HCT116 (cell line): ENCODE measurements at regions not wholly inside any gene's neighbourhood (a gene's known extent, or its start where the extent isn't known, plus 50 kb on each side); places are given as distances from the start of the nearest gene placed in this dataset.

Experiments
- CTCF ChIP-seq, 3 experiments: fragments of 200-600 bp in 1 of 3; sonication (generic) in 1 of 3; IDR thresholded peaks in 2 of 3; conservative IDR thresholded peaks in 1 of 3; 2 replicates each; pipeline ENCODE4 v1.5.1; 2012 to 2017; ENCODE audit warnings: low read depth in 2 of 3, low read length in 2 of 3, antibody characterized with exemption in 1 of 3, borderline replicate concordance in 1 of 3, control low read depth in 1 of 3, mild to moderate bottlenecking in 1 of 3, mixed read lengths in 1 of 3, mixed run types in 1 of 3, moderate library complexity in 1 of 3; ENCODE audit not compliant: insufficient read depth in 1 of 3
- EZH2phosphoT487 ChIP-seq: fragments of 200-600 bp; IDR thresholded peaks from 2 replicates; pipeline ENCODE4 v1.6.1; 2018; ENCODE audit warnings: antibody characterized with exemption, borderline replicate concordance
- MAX ChIP-seq: IDR thresholded peaks from 2 replicates; pipeline ENCODE4 v1.6.1; 2012
- POLR2A ChIP-seq: IDR thresholded peaks from 2 replicates; pipeline ENCODE4 v1.7.0; 2011; ENCODE audit warnings: borderline replicate concordance; ENCODE audit not compliant: insufficient read depth, insufficient read length; ENCODE audit errors: extremely low read depth
- SIN3A ChIP-seq: IDR thresholded peaks from 2 replicates; pipeline ENCODE4 v1.6.1; 2012; ENCODE audit warnings: low read depth
- SP1 ChIP-seq: IDR thresholded peaks from 2 replicates; pipeline ENCODE4 v1.6.1; 2012; ENCODE audit warnings: low read depth
- SRF ChIP-seq: IDR thresholded peaks from 2 replicates; pipeline ENCODE4 v1.6.1; 2012; ENCODE audit warnings: low read depth
- YY1 ChIP-seq: IDR thresholded peaks from 2 replicates; pipeline ENCODE4 v1.6.1; 2011; ENCODE audit warnings: low read length, low read depth, moderate library complexity, mild to moderate bottlenecking; ENCODE audit not compliant: insufficient replicate concordance; ENCODE audit errors: extremely low read depth
- ZFX ChIP-seq: fragments of 450-650 bp; IDR thresholded peaks from 2 replicates; pipeline ENCODE4 v1.6.1; 2017
- ZNF274 ChIP-seq: fragments of 200-500 bp; sonication (Bioruptor generic); IDR thresholded peaks from 2 replicates; pipeline ENCODE4 v1.6.1; 2014; ENCODE audit warnings: mild to moderate bottlenecking, low read depth, low read length, inconsistent platforms

- TF ChIP-seq YY1 (no peak), MAX (no peak), POLR2A (no peak), CTCF (IDR thresholded peaks at IDR 0.05 in 2 of 3, conservative IDR thresholded peaks at IDR 0.05 in 1 of 3; ENCODE audit: borderline replicate concordance in 1 of 3, insufficient read depth in 1 of 3, low read depth in 2 of 3, low read length in 2 of 3) (no peak), SIN3A (no peak), SP1 (no peak), ZFX (no peak), EZH2phosphoT487 (no peak), SRF (no peak), ZNF274 (no peak)
Observed at GRCh38 chr2:64203858-64204632, 59.8 kb upstream of the PELI1 start.
